ENCODE measurements at regions not wholly inside any gene's neighbourhood (a gene's known extent, or its start where the extent isn't known, plus 50 kb on each side); places are given as distances from the start of the nearest gene placed in this dataset.

- no peak for DNase-seq (ENCODE audit: extremely low spot score)
- TF ChIP-seq CTCF (IDR thresholded peaks at IDR 0.05) = no peak
- no peak for TF ChIP-seq POLR2A (IDR thresholded peaks at IDR 0.05; ENCODE audit: low read depth)
- TF ChIP-seq EP300 (IDR thresholded peaks at IDR 0.05) = no peak
- TF ChIP-seq POLR2AphosphoS5 (IDR thresholded peaks at IDR 0.05) = no peak
- Histone ChIP-seq H3K9me3 (no peaks in the 10 kb centered on the region), H3K27me3 (no peaks in the 10 kb centered on the region), H3K27ac (replicated peaks in 1 of 4) (no peak overlapping the region), H3K36me3 (no peaks in the 10 kb centered on the region), H3K4me1 (no peaks in the 10 kb centered on the region), H3K4me3 (no peak overlapping the region)
- 64% methylated on average over 1 of the region's 1 CpG for WGBS
- intact Hi-C loops (cut with DNase I) = no loop called here
These were observed 1634.3 kb upstream of the ADGRL3 start for GRCh38 chr4:59565836-59566235.

GRCh38 chr4:59570860-59571476 lies 1629.2 kb upstream of the ADGRL3 start:
- WGBS = 68% methylated on average over 2 of the region's 2 CpGs
- intact Hi-C loops (cut with DNase I) = no loop called here
- H3K9me3 ChIP-seq = no peaks in the 10 kb centered on the region
- H3K4me1 ChIP-seq = no peaks in the 10 kb centered on the region
- no peak overlapping the region for H3K4me3 ChIP-seq
- TF ChIP-seq POLR2A (IDR thresholded peaks at IDR 0.05; ENCODE audit: low read depth) = no peak
- TF ChIP-seq CTCF (IDR thresholded peaks at IDR 0.05) = no peak
- TF ChIP-seq POLR2AphosphoS5 (IDR thresholded peaks at IDR 0.05) = no peak
- no peak for TF ChIP-seq EP300 (IDR thresholded peaks at IDR 0.05)
- H3K36me3 ChIP-seq = no peaks in the 10 kb centered on the region
- no peaks in the 10 kb centered on the region for H3K27me3 ChIP-seq
- no peak for DNase-seq (ENCODE audit: extremely low spot score)
- no peak overlapping the region for H3K27ac ChIP-seq (replicated peaks in 1 of 4)

GRCh38 chr4:59571805-59572430 lies 1628.2 kb upstream of the ADGRL3 start:
- H3K9me3 ChIP-seq = no peaks in the 10 kb centered on the region
- H3K36me3 ChIP-seq = no peaks in the 10 kb centered on the region
- DNase-seq (ENCODE audit: extremely low spot score) = no peak
- H3K27ac ChIP-seq (replicated peaks in 1 of 4) = no peak overlapping the region
- TF ChIP-seq CTCF (IDR thresholded peaks at IDR 0.05) (no peak), POLR2A (IDR thresholded peaks at IDR 0.05; ENCODE audit: low read depth) (no peak), EP300 (IDR thresholded peaks at IDR 0.05) (no peak), POLR2AphosphoS5 (IDR thresholded peaks at IDR 0.05) (no peak)
- intact Hi-C loops (cut with DNase I) = no loop called here
- H3K27me3 ChIP-seq = no peaks in the 10 kb centered on the region
- H3K4me3 ChIP-seq = no peak overlapping the region
- H3K4me1 ChIP-seq = no peaks in the 10 kb centered on the region
- WGBS = 48% methylated on average over 9 of the region's 9 CpGs

GRCh38 chr4:59583845-59584568 lies 1616.1 kb upstream of the ADGRL3 start:
- WGBS = 82% methylated on average over 9 of the region's 10 CpGs
- peaks cover 0 to 7% (median 0%) of the 10 kb centered on the region in 4 donors for H3K9me3 ChIP-seq
- no peaks in the 10 kb centered on the region for H3K4me1 ChIP-seq
- intact Hi-C loops (cut with DNase I) = no loop called here
- H3K27me3 ChIP-seq = no peaks in the 10 kb centered on the region
- H3K4me3 ChIP-seq = no peak overlapping the region
- H3K36me3 ChIP-seq = no peaks in the 10 kb centered on the region
- H3K27ac ChIP-seq (replicated peaks in 1 of 4) = no peak overlapping the region
- TF ChIP-seq CTCF (IDR thresholded peaks at IDR 0.05) = no peak
- TF ChIP-seq POLR2AphosphoS5 (IDR thresholded peaks at IDR 0.05) = no peak
- no peak for TF ChIP-seq POLR2A (IDR thresholded peaks at IDR 0.05; ENCODE audit: low read depth)
- TF ChIP-seq EP300 (IDR thresholded peaks at IDR 0.05) = no peak
- DNase-seq (ENCODE audit: extremely low spot score) = no peak
